H9 (cell line): ENCODE measurements at regions not wholly inside any gene's neighbourhood (a gene's known extent, or its start where the extent isn't known, plus 50 kb on each side); places are given as distances from the start of the nearest gene placed in this dataset.

Source experiments
- DNase-seq: peaks from one replicate; pipeline ENCODE4 v3.0.0-alpha.2; 2017
- H2AFZ ChIP-seq: one replicate; pipeline ENCODE4 v1.6.1; 2013; ENCODE audit warnings: mild to moderate bottlenecking, low read length, control low read depth, moderate library complexity
- H2AK5ac ChIP-seq: 2 replicates; pipeline ENCODE4 v1.6.1; 2013; ENCODE audit warnings: low read length, control low read depth, mixed read lengths; ENCODE audit not compliant: insufficient read length
- H2BK120ac ChIP-seq: one replicate; pipeline ENCODE4 v1.6.1; 2013; ENCODE audit warnings: low read depth, mild to moderate bottlenecking, low read length, control low read depth, inconsistent platforms; ENCODE audit not compliant: poor library complexity, severe bottlenecking
- H2BK12ac ChIP-seq: 2 replicates; pipeline ENCODE4 v1.6.1; 2013; ENCODE audit warnings: low read length, control low read depth, mixed read lengths, low read depth; ENCODE audit not compliant: insufficient read length
- H2BK15ac ChIP-seq: 2 replicates; pipeline ENCODE4 v1.6.1; 2013; ENCODE audit warnings: low read depth, low read length, control low read depth
- H2BK20ac ChIP-seq: one replicate; pipeline ENCODE4 v1.6.1; 2013; ENCODE audit warnings: low read depth, mild to moderate bottlenecking, low read length, control low read depth, inconsistent platforms; ENCODE audit not compliant: poor library complexity, severe bottlenecking
- H2BK5ac ChIP-seq: 2 replicates; pipeline ENCODE4 v1.6.1; 2013; ENCODE audit warnings: low read length, control low read depth, mixed read lengths; ENCODE audit not compliant: insufficient read length
- H3K14ac ChIP-seq: 2 replicates; pipeline ENCODE4 v1.6.1; 2013; ENCODE audit warnings: low read length, control low read depth; ENCODE audit not compliant: insufficient read depth
- H3K18ac ChIP-seq: 2 replicates; pipeline ENCODE4 v1.6.1; 2013; ENCODE audit warnings: low read depth, mild to moderate bottlenecking, mixed read lengths, low read length, control low read depth; ENCODE audit not compliant: insufficient read length
- H3K23ac ChIP-seq: 2 replicates; pipeline ENCODE4 v1.6.1; 2013; ENCODE audit warnings: low read length, control low read depth, mixed read lengths, low read depth; ENCODE audit not compliant: insufficient read length
- H3K23me2 ChIP-seq: 2 replicates; pipeline ENCODE4 v1.6.1; 2013; ENCODE audit warnings: low read depth, mild to moderate bottlenecking, mixed read lengths, low read length, control low read depth; ENCODE audit not compliant: insufficient read length, poor library complexity, severe bottlenecking
- H3K27ac ChIP-seq: 2 replicates; pipeline ENCODE4 v1.5.1; 2013; ENCODE audit warnings: low read length, control low read depth, mixed read lengths, low read depth; ENCODE audit not compliant: insufficient read length
- H3K27me3 ChIP-seq: 2 replicates; pipeline ENCODE4 v1.6.1; 2013; ENCODE audit warnings: low read length, control low read depth, inconsistent platforms; ENCODE audit not compliant: insufficient read depth
- H3K4ac ChIP-seq: 2 replicates; pipeline ENCODE4 v1.6.1; 2013; ENCODE audit warnings: low read depth, mild to moderate bottlenecking, control low read depth, inconsistent platforms, low read length, moderate library complexity
- H3K4me1 ChIP-seq: 2 replicates; pipeline ENCODE4 v1.6.1; 2013; ENCODE audit warnings: low read length, control low read depth, inconsistent platforms; ENCODE audit not compliant: insufficient read depth
- H3K4me2 ChIP-seq: 2 replicates; pipeline ENCODE4 v1.6.1; 2013; ENCODE audit warnings: low read length, control low read depth, mixed read lengths; ENCODE audit not compliant: insufficient read length, insufficient read depth
- H3K56ac ChIP-seq: 2 replicates; pipeline ENCODE4 v1.6.1; 2013; ENCODE audit warnings: low read depth, mild to moderate bottlenecking, mixed read lengths, low read length, control low read depth; ENCODE audit not compliant: insufficient read length
- H3K79me1 ChIP-seq: 2 replicates; pipeline ENCODE4 v1.6.1; 2013; ENCODE audit warnings: low read depth, mild to moderate bottlenecking, moderate library complexity, low read length, control low read depth, inconsistent platforms; ENCODE audit not compliant: insufficient read depth, poor library complexity, severe bottlenecking
- H3K79me2 ChIP-seq: 2 replicates; pipeline ENCODE4 v1.6.1; 2013; ENCODE audit warnings: low read length, control low read depth, inconsistent platforms; ENCODE audit not compliant: insufficient read depth
- H3K9ac ChIP-seq: 2 replicates; pipeline ENCODE4 v1.6.1; 2013; ENCODE audit warnings: low read length, control low read depth, mixed read lengths; ENCODE audit not compliant: insufficient read length; ENCODE audit errors: extremely low read depth
- H3K9me3 ChIP-seq: one replicate; pipeline ENCODE4 v1.6.1; 2013; ENCODE audit warnings: low read depth, low read length, inconsistent platforms; ENCODE audit not compliant: control insufficient read depth
- H3T11ph ChIP-seq: one replicate; pipeline ENCODE4 v1.6.1; 2013; ENCODE audit warnings: mild to moderate bottlenecking, low read length, control low read depth, inconsistent platforms
- H4K20me1 ChIP-seq: one replicate; pipeline ENCODE4 v1.6.1; 2013; ENCODE audit not compliant: control insufficient read depth, insufficient read length, insufficient read depth
- H4K5ac ChIP-seq: 2 replicates; pipeline ENCODE4 v1.6.1; 2013; ENCODE audit warnings: low read depth, mild to moderate bottlenecking, mixed read lengths, low read length, control low read depth; ENCODE audit not compliant: insufficient read length
- H4K8ac ChIP-seq: replicated peaks from 2 replicates; pipeline ENCODE4 v1.6.1; 2013; ENCODE audit warnings: low read length, control low read depth, mixed read lengths, low read depth; ENCODE audit not compliant: insufficient read length
- H4K91ac ChIP-seq: 2 replicates; pipeline ENCODE4 v1.6.1; 2013; ENCODE audit warnings: low read depth, mild to moderate bottlenecking, moderate library complexity, mixed read lengths, low read length, control low read depth; ENCODE audit not compliant: insufficient read length
- H3K27ac Mint-ChIP-seq, 3 experiments: 2 replicates in 2 of 3; 3 replicates in 1 of 3; pipeline ENCODE4 v1.8.0; 2020 to 2021; ENCODE audit warnings: mixed read lengths in 3 of 3, mild to moderate bottlenecking in 1 of 3, moderate library complexity in 1 of 3
- H3K27me3 Mint-ChIP-seq: 2 replicates; pipeline ENCODE4 v1.8.0; 2021; ENCODE audit warnings: low read depth, mild to moderate bottlenecking, moderate library complexity, mixed read lengths
- H3K36me3 Mint-ChIP-seq, 3 experiments: 2 replicates in 2 of 3; 3 replicates in 1 of 3; pipeline ENCODE4 v1.8.0; 2020 to 2021; ENCODE audit warnings: low read depth in 3 of 3, mixed read lengths in 3 of 3; ENCODE audit not compliant: insufficient read depth in 1 of 3
- H3K4me1 Mint-ChIP-seq, 2 experiments: 2 replicates each; pipeline ENCODE4 v1.8.0; 2020; ENCODE audit warnings: mixed read lengths in 2 of 2
- H3K4me3 Mint-ChIP-seq, 2 experiments: 2 replicates in 1 of 2; 3 replicates in 1 of 2; pipeline ENCODE4 v1.8.0; 2020 to 2021; ENCODE audit warnings: mild to moderate bottlenecking in 2 of 2, mixed read lengths in 2 of 2, moderate library complexity in 1 of 2
- H3K9me3 Mint-ChIP-seq, 2 experiments: 2 replicates in 1 of 2; 3 replicates in 1 of 2; pipeline ENCODE4 v1.8.0; 2020; ENCODE audit warnings: mild to moderate bottlenecking in 2 of 2, mixed read lengths in 2 of 2, moderate library complexity in 1 of 2
- CTCF ChIP-seq: fragments of 200-600 bp; sonication (generic); conservative IDR thresholded peaks from 3 replicates; pipeline ENCODE4 v1.8.0; 2021; ENCODE audit warnings: antibody characterized with exemption, mild to moderate bottlenecking
- WGBS: extraction: QIAGEN DNeasy Blood & Tissue Kit; methylation state at CpG from one replicate; pipeline ENCODE4 v1.1.7; 2013; ENCODE audit warnings: missing lambda C conversion rate, low lambda C conversion rate, mixed read lengths; ENCODE audit not compliant: insufficient read length; ENCODE audit errors: extremely low coverage; 5-methylcytosine and 5-hydroxymethylcytosine counted together

GRCh38 chr6:2378046-2378657 is 132.7 kb upstream of the GMDS start:
- Histone ChIP-seq H3K14ac (no peak overlapping the region), H3K56ac (no peak overlapping the region), H3K9ac (no peak overlapping the region), H4K20me1 (no peaks in the 10 kb centered on the region), H3K79me2 (no peaks in the 10 kb centered on the region), H3K27ac (no peak overlapping the region), H3K4me1 (no peaks in the 10 kb centered on the region), H3K79me1 (no peaks in the 10 kb centered on the region), H3K4ac (no peak overlapping the region), H3K23me2 (peaks cover 3% of the 10 kb centered on the region), H2AK5ac (no peak overlapping the region), H3K27me3 (no peaks in the 10 kb centered on the region), H4K8ac (no peak overlapping the region), H2BK5ac (no peak overlapping the region), H3T11ph (no peak overlapping the region), H2BK12ac (no peak overlapping the region), H4K5ac (no peak overlapping the region), H2BK20ac (no peak overlapping the region), H2AFZ (no peak overlapping the region), H3K9me3 (no peaks in the 10 kb centered on the region), H3K18ac (no peak overlapping the region), H2BK120ac (no peak overlapping the region), H3K4me2 (no peak overlapping the region), H2BK15ac (no peak overlapping the region), H3K23ac (no peak overlapping the region), H4K91ac (no peak overlapping the region)
- Mint-ChIP-seq H3K9me3 (no peaks in the 10 kb centered on the region), H3K4me3 (no peak overlapping the region), H3K27ac (no peak overlapping the region; a peak in 1 of 7 replicates), H3K36me3 (no peaks in the 10 kb centered on the region), H3K4me1 (no peaks in the 10 kb centered on the region), H3K27me3 (no peaks in the 10 kb centered on the region)
- TF ChIP-seq CTCF = no peak
- no CpG with 5 or more reads among the region's 2 CpGs for WGBS
- DNase-seq = no peak
